ENCODE measurements at regions not wholly inside any gene's neighbourhood (a gene's known extent, or its start where the extent isn't known, plus 50 kb on each side); places are given as distances from the start of the nearest gene placed in this dataset.

GRCh38 chr9:2406252-2406651 is 215.3 kb upstream of the VLDLR start:
- WGBS (ENCODE audit: low lambda C conversion rate): 53% methylated on average over 5 of the region's 12 CpGs
- POLR2A ChIA-PET: no interaction called here
- no peak overlapping the region for H3K4me2 ChIP-seq (ENCODE audit: low read depth, low read length)
- ATAC-seq: no peak
- DNase-seq (ENCODE audit: low spot score): no peak
- H4K20me1 ChIP-seq (ENCODE audit: insufficient read depth, low read length): no peaks in the 10 kb centered on the region
- no peak overlapping the region for H3K4me3 ChIP-seq (replicated peaks in 1 of 3; ENCODE audit: insufficient read depth in 1 of 3, low read depth in 2 of 3, low read length in 3 of 3)
- no peaks in the 10 kb centered on the region for H3K4me1 ChIP-seq (ENCODE audit: insufficient read depth, low read length)
- TF ChIP-seq SYNCRIP (IDR thresholded peaks at IDR 0.05; ENCODE audit: insufficient read depth, low read depth, low read length) (no peak), BCL6 (CRISPR knock-in tag; IDR thresholded peaks at IDR 0.05) (no peak), EEA1 (CRISPR knock-in tag; IDR thresholded peaks at IDR 0.05; ENCODE audit: borderline replicate concordance) (no peak), SP5 (CRISPR knock-in tag; IDR thresholded peaks at IDR 0.05; ENCODE audit: borderline replicate concordance, low read depth) (no peak), ELF4 (CRISPR knock-in tag; IDR thresholded peaks at IDR 0.05; ENCODE audit: borderline replicate concordance) (no peak), ZNF264 (CRISPR knock-in tag; IDR thresholded peaks at IDR 0.05) (no peak), MED13 (CRISPR knock-in tag; IDR thresholded peaks at IDR 0.05) (no peak), ZNF629 (CRISPR knock-in tag; conservative IDR thresholded peaks at IDR 0.05) (no peak), HNRNPLL (IDR thresholded peaks at IDR 0.05; ENCODE audit: low read depth, low read length, poor library complexity, severe bottlenecking) (no peak)
- TF ChIP-seq, protein P1, sequence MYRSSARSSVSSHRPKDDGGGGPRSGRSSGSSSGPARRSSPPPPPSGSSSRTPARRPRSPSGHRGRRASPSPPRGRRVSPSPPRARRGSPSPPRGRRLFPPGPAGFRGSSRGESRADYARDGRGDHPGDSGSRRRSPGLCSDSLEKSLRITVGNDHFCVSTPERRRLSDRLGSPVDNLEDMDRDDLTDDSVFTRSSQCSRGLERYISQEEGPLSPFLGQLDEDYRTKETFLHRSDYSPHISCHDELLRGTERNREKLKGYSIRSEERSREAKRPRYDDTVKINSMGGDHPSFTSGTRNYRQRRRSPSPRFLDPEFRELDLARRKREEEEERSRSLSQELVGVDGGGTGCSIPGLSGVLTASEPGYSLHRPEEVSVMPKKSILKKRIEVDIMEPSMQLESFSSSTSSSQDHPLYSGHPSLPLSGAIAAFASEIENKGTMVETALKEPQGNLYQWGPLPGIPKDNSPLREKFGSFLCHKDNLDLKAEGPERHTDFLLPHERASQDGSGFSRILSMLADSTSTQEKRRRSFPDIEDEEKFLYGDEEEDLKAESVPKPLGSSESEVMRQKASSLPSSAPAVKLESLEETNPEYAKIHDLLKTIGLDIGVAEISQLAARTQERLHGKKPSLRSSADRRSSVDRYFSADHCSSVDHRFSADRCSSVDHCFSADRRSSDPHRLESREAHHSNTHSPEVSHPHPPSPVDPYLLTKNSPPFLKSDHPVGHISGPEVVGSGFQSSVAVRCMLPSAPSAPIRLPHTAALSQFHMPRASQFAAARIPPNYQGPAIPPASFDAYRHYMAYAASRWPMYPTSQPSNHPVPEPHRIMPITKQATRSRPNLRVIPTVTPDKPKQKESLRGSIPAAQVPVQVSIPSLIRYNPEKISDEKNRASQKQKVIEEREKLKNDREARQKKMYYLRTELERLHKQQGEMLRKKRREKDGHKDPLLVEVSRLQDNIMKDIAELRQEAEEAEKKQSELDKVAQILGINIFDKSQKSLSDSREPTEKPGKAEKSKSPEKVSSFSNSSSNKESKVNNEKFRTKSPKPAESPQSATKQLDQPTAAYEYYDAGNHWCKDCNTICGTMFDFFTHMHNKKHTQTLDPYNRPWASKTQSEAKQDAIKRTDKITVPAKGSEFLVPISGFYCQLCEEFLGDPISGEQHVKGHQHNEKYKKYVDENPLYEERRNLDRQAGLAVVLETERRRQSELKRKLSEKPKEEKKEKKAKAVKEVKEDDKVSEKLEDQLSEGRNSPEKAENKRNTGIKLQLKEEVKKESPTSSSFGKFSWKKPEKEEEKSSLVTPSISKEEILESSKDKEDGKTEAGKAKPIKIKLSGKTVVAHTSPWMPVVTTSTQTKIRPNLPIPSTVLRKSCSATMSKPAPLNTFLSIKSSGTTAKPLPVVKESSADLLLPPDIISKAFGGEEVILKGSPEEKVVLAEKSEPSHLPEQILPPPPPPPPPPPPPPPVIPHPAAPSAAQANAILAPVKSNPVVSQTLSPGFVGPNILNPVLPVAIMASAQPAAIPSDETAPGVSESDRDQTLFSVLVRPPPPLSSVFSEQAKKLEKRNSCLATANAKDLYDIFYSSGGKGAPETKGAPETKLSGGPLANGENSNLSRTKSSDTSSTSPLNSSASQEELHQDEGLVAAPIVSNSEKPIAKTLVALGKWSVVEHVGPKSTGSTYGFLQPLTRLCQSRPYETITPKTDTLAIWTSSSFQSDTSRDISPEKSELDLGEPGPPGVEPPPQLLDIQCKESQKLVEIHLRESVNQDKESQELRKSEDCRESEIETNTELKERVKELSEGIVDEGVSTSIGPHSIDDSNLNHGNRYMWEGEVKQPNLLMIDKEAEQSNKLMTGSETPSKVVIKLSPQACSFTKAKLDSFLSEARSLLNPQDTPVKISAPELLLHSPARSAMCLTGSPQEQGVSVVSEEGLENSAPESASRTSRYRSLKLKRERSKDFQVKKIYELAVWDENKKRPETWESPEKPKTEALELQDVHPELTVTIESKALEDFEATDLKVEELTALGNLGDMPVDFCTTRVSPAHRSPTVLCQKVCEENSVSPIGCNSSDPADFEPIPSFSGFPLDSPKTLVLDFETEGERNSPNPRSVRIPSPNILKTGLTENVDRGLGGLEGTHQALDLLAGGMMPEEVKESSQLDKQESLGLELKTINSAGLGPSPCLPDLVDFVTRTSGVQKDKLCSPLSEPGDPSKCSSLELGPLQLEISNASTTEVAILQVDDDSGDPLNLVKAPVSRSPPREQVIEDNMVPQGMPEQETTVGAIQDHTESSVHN (CRISPR knock-in tag; IDR thresholded peaks at IDR 0.05): no peak
- no peak overlapping the region for H3K27ac ChIP-seq (ENCODE audit: extremely low read length, insufficient read depth, low read length)
- in situ Hi-C loops (cut with HindIII; ENCODE audit: extremely low pct_ligation_motif_present, low pct_unique_long_range_greater_than_20kb): no loop called here
- no peak overlapping the region for H2AFZ ChIP-seq (ENCODE audit: low read length)
- intact Hi-C loops (cut with micrococcal nuclease; ENCODE audit: unreplicated experiment): no loop called here
- no peaks in the 10 kb centered on the region for H3K27me3 ChIP-seq (ENCODE audit: control insufficient read depth in 1 of 2, insufficient read depth in 2 of 2, low read length in 2 of 2)
- no peaks in the 10 kb centered on the region for H3K36me3 ChIP-seq (replicated peaks in 1 of 2; ENCODE audit: control insufficient read depth in 1 of 2, insufficient read depth in 2 of 2, low read length in 2 of 2)
- H3K9me3 ChIP-seq (ENCODE audit: low read length): no peaks in the 10 kb centered on the region
- H3K79me2 ChIP-seq (ENCODE audit: insufficient read depth, low read length): no peaks in the 10 kb centered on the region
- FAIRE-seq: no peak
- CTCF ChIA-PET (ENCODE audit: low intra/inter-chr PET ratio, low total read pairs): no interaction called here
- H3K9ac ChIP-seq (ENCODE audit: insufficient read depth, low read depth, low read length): no peak overlapping the region
- no TSS peak for BruUV-seq (replicated peaks)

Measured in HepG2 (cell line).